ENCODE measurements at regions not wholly inside any gene's neighbourhood (a gene's known extent, or its start where the extent isn't known, plus 50 kb on each side); places are given as distances from the start of the nearest gene placed in this dataset.
A peak's percentile ranks its signal among the peaks of the same experiment; 100 is the strongest.

- H3K36me3 ChIP-seq (ENCODE audit: control insufficient read depth, insufficient read depth, low read length), result no peaks in the 10 kb centered on the region
- ATAC-seq (no peak), DNase-seq (ENCODE audit: extremely low read depth in 1 of 4, low spot score in 3 of 4) (no peak), FAIRE-seq (no peak)
- H3K4me2 ChIP-seq (ENCODE audit: insufficient read depth, low read length), result no peak overlapping the region
- H3K4me1 ChIP-seq (replicated peaks in 1 of 2; ENCODE audit: control insufficient read depth in 2 of 2, insufficient read depth in 2 of 2, low read length in 2 of 2), result no peaks in the 10 kb centered on the region
- in situ Hi-C loops (cut with MboI) (no loop called here), intact Hi-C loops (cut with micrococcal nuclease) (no loop called here)
- H3K9me3 ChIP-seq (replicated peaks; ENCODE audit: control insufficient read depth, insufficient read depth, low read depth, low read length), result no peaks in the 10 kb centered on the region
- no peaks in the 10 kb centered on the region for H3K9me1 ChIP-seq (ENCODE audit: control insufficient read depth, insufficient read depth, low read length)
- ChIA-PET POLR2A (no interaction called here), CTCF (ENCODE audit: low intra/inter-chr PET ratio) (no interaction called here)
- no peak overlapping the region for H3K4me3 ChIP-seq
- H3K9ac ChIP-seq (ENCODE audit: insufficient read depth in 1 of 2, low read depth in 2 of 2, low read length in 2 of 2), result no peak overlapping the region
- no peak overlapping the region for H2AFZ ChIP-seq (ENCODE audit: low read depth, low read length)
- no peaks in the 10 kb centered on the region for H3K27me3 ChIP-seq (ENCODE audit: control insufficient read depth in 2 of 2, insufficient read depth in 2 of 2, low read length in 2 of 2)
- WGBS (ENCODE audit: insufficient coverage, low coverage, missing lambda C conversion rate), result 0% methylated on average over 3 of the region's 3 CpGs
- H3K27ac ChIP-seq (ENCODE audit: extremely low read depth, low read depth, low read length), result no peak overlapping the region
- no peak for TF ChIP-seq HEY1 (CRISPR knock-in tag; IDR thresholded peaks at IDR 0.05; ENCODE audit: borderline replicate concordance)
- TF ChIP-seq, protein P1, sequence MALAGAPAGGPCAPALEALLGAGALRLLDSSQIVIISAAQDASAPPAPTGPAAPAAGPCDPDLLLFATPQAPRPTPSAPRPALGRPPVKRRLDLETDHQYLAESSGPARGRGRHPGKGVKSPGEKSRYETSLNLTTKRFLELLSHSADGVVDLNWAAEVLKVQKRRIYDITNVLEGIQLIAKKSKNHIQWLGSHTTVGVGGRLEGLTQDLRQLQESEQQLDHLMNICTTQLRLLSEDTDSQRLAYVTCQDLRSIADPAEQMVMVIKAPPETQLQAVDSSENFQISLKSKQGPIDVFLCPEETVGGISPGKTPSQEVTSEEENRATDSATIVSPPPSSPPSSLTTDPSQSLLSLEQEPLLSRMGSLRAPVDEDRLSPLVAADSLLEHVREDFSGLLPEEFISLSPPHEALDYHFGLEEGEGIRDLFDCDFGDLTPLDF (CRISPR knock-in tag; IDR thresholded peaks at IDR 0.05), result no peak
- H3K79me2 ChIP-seq (ENCODE audit: control insufficient read depth, insufficient read depth, low read length), result no peaks in the 10 kb centered on the region
- H4K20me1 ChIP-seq (replicated peaks; ENCODE audit: control insufficient read depth, insufficient read depth, low read length), result no peaks in the 10 kb centered on the region
- no TSS peak for BruUV-seq (replicated peaks)
Measured at GRCh38 chr2:163044114-163044513, 205.5 kb upstream of the KCNH7 start.

GRCh38 chr2:163043201-163043600 is 204.6 kb upstream of the KCNH7 start:
- in situ Hi-C loops (cut with MboI), result no loop called here
- POLR2A ChIA-PET, result no interaction called here
- FAIRE-seq, result no peak

More at GRCh38 chr2:163043201-163043600, 204.6 kb upstream of the KCNH7 start:
- WGBS (ENCODE audit: insufficient coverage, low coverage, missing lambda C conversion rate), result 0% methylated on average over 1 of the region's 1 CpG
- H3K9me3 ChIP-seq (replicated peaks; ENCODE audit: control insufficient read depth, insufficient read depth, low read depth, low read length), result no peaks in the 10 kb centered on the region
- H3K4me2 ChIP-seq (ENCODE audit: insufficient read depth, low read length), result no peak overlapping the region
- no TSS peak for BruUV-seq (replicated peaks)
- H2AFZ ChIP-seq (ENCODE audit: low read depth, low read length), result no peak overlapping the region
- DNase-seq (ENCODE audit: extremely low read depth in 1 of 4, low spot score in 3 of 4), result no peak
- no peaks in the 10 kb centered on the region for H4K20me1 ChIP-seq (replicated peaks; ENCODE audit: control insufficient read depth, insufficient read depth, low read length)
- TF ChIP-seq C11orf30 (IDR thresholded peaks at IDR 0.05; ENCODE audit: low read depth) (peak; percentile 16; the same call in 1 of the 2 replicates), ZNF263 (CRISPR knock-in tag; IDR thresholded peaks at IDR 0.05; ENCODE audit: borderline replicate concordance) (no peak), ZNF316 (IDR thresholded peaks at IDR 0.05) (0 out of 2 replicates have a peak, but pooled peaks have one; percentile 38)
- no peaks in the 10 kb centered on the region for H3K27me3 ChIP-seq (ENCODE audit: control insufficient read depth in 2 of 2, insufficient read depth in 2 of 2, low read length in 2 of 2)
- no peak overlapping the region for H3K9ac ChIP-seq (ENCODE audit: insufficient read depth in 1 of 2, low read depth in 2 of 2, low read length in 2 of 2)
- no peak for ATAC-seq
- no peaks in the 10 kb centered on the region for H3K79me2 ChIP-seq (ENCODE audit: control insufficient read depth, insufficient read depth, low read length)
- no peak overlapping the region for H3K4me3 ChIP-seq
- no peaks in the 10 kb centered on the region for H3K4me1 ChIP-seq (replicated peaks in 1 of 2; ENCODE audit: control insufficient read depth in 2 of 2, insufficient read depth in 2 of 2, low read length in 2 of 2)
- no peak overlapping the region for H3K27ac ChIP-seq (ENCODE audit: extremely low read depth, low read depth, low read length)
- no peaks in the 10 kb centered on the region for H3K36me3 ChIP-seq (ENCODE audit: control insufficient read depth, insufficient read depth, low read length)
- intact Hi-C loops (cut with micrococcal nuclease), result no loop called here
- CTCF ChIA-PET (ENCODE audit: low intra/inter-chr PET ratio), result no interaction called here
- H3K9me1 ChIP-seq (ENCODE audit: control insufficient read depth, insufficient read depth, low read length), result no peaks in the 10 kb centered on the region
